Prostate gland (tissue), 2 donors: ENCODE measurements at regions not wholly inside any gene's neighbourhood (a gene's known extent, or its start where the extent isn't known, plus 50 kb on each side); places are given as distances from the start of the nearest gene placed in this dataset.
"Not testable (repeated sequence)": the region's sequence is repeated elsewhere in the genome, so short reads cannot be mapped to it uniquely, and the experiment has no call there.

ENCODE experiments used
- DNase-seq: peaks from one replicate; pipeline ENCODE4 v3.0.0-alpha.2; 2019; ENCODE audit warnings: low spot score
- H3K27ac ChIP-seq, 2 donors: fragments of 200-600 bp; sonication (generic); 2 replicates each; pipeline ENCODE4 v1.5.1; 2017 to 2019
- H3K27me3 ChIP-seq: fragments of 200-600 bp; sonication (generic); replicated peaks from 2 replicates; pipeline ENCODE4 v1.5.1; 2019; ENCODE audit not compliant: insufficient read depth
- H3K36me3 ChIP-seq, 2 donors: fragments of 200-600 bp; sonication (generic); 1 replicate in 1 of 2; 2 replicates in 1 of 2; pipeline versions ENCODE4 v1.5.1 to v1.8.1; 2017 to 2019
- H3K4me1 ChIP-seq: fragments of 200-600 bp; sonication (generic); replicated peaks from 2 replicates; pipeline ENCODE4 v1.5.1; 2019
- H3K4me3 ChIP-seq, 2 donors: fragments of 200-600 bp; sonication (generic); 2 replicates each; pipeline ENCODE4 v1.5.1; 2017 to 2019
- H3K9me3 ChIP-seq: fragments of 200-600 bp; sonication (generic); 2 replicates; pipeline ENCODE4 v1.5.1; 2017
- POLR2A ChIP-seq: fragments of 450-650 bp; IDR thresholded peaks from one replicate; pipeline ENCODE4 v1.6.1; 2016; ENCODE audit warnings: antibody characterized with exemption, mild to moderate bottlenecking
- POLR2AphosphoS5 ChIP-seq: sonication (generic); formaldehyde crosslinking; IDR thresholded peaks from one replicate; pipeline ENCODE4 v1.6.1; 2017; ENCODE audit warnings: antibody characterized with exemption
- WGBS: methylation state at CpG from one replicate; pipeline ENCODE4 v1.1.5; 2018; 5-methylcytosine and 5-hydroxymethylcytosine counted together
- intact Hi-C: fragments of 100-400 bp; cut with DNase I; formaldehyde crosslinking; loops from one replicate; pipeline ENCODE4 v1.14.2; 2022
- TF ChIP-seq, protein P1 (sequence below), 4 experiments: fragments of 200-600 bp in 2 of 4; fragments of 450-650 bp in 2 of 4; sonication (generic) in 2 of 4; IDR thresholded peaks; 1 replicate in 3 of 4; 2 replicates in 1 of 4; pipeline ENCODE4 v1.5.1; 2016 to 2019; ENCODE audit warnings: antibody characterized with exemption in 4 of 4, mild to moderate bottlenecking in 2 of 4, moderate library complexity in 2 of 4

DNA sequence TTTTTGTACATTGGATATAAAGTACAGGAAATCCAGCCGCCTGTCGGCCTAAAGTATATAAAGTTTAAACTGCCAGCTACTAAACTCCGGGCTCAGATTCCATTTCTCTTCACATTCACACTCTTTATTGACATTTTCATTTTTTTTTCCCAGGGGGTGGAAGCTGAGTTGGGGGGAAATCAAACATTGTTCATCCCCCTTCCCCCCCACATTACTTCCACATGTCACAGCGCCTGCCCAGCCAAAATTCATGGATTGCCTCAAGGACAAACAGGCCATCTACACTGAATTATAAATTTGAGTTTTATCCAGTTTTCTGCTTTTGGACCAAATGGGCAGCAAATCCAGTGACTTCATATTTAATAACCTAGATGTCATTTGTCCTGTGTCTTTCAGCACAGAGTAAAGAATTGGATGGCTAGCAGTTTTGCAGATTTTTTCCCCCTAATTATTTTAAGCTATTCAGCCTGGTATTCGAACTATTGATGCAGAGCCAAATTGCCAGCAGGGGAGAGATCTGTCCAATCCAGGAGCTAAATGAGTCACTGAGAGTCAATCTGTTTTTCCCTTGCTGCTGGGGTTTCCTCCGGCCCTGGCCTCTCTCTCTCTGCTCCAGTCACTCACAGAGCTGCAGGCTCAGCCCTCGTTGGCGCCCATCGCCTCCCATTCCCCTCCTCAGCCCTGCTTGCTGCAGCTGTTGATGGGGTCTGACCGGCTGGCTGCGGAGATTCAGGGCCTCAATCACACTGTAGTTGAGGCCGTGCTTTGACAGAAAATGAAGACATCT, 98.0 kb downstream of the LMO4 start:
- no peaks in the 10 kb centered on the region for H3K4me1 ChIP-seq
- H3K4me3 ChIP-seq: no peak overlapping the region
- no peaks in the 10 kb centered on the region for H3K27me3 ChIP-seq
- intact Hi-C loops: no loop called here
- 82% methylated on average over 12 of the region's 12 CpGs for whole genome bisulfite sequencing
- no peaks in the 10 kb centered on the region for H3K36me3 ChIP-seq
- TF ChIP-seq, protein P1, sequence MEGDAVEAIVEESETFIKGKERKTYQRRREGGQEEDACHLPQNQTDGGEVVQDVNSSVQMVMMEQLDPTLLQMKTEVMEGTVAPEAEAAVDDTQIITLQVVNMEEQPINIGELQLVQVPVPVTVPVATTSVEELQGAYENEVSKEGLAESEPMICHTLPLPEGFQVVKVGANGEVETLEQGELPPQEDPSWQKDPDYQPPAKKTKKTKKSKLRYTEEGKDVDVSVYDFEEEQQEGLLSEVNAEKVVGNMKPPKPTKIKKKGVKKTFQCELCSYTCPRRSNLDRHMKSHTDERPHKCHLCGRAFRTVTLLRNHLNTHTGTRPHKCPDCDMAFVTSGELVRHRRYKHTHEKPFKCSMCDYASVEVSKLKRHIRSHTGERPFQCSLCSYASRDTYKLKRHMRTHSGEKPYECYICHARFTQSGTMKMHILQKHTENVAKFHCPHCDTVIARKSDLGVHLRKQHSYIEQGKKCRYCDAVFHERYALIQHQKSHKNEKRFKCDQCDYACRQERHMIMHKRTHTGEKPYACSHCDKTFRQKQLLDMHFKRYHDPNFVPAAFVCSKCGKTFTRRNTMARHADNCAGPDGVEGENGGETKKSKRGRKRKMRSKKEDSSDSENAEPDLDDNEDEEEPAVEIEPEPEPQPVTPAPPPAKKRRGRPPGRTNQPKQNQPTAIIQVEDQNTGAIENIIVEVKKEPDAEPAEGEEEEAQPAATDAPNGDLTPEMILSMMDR (IDR thresholded peaks at IDR 0.05): no peak
- TF ChIP-seq POLR2A (no peak), POLR2AphosphoS5 (no peak)
- no peaks in the 10 kb centered on the region for H3K9me3 ChIP-seq
- DNase-seq: no peak
- no peak overlapping the region for H3K27ac ChIP-seq

DNA sequence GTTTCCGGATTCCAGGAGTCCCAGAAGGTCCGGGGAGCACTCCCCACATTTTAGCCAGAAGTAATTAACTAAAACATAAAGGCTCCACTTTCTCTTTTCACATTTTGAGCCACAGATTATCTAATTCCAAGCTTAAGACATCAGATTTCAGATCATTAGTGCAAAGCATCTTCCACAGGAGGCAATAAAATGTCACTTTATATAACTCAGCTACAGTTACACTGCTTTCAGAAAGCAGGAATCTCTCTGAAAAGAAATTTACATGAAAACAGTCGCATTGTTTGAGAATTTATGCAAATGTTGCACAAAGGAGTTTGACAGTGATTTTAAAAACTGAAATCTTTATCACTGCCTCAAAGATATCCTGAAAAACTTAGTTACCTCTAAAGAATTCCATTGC, 99.7 kb downstream of the LMO4 start:
- Histone ChIP-seq H3K36me3 (no peaks in the 10 kb centered on the region), H3K4me3 (no peak overlapping the region), H3K27ac (no peak overlapping the region), H3K27me3 (no peaks in the 10 kb centered on the region), H3K9me3 (no peaks in the 10 kb centered on the region), H3K4me1 (no peaks in the 10 kb centered on the region)
- intact Hi-C loops: no loop called here
- WGBS: 82% methylated on average over 3 of the region's 3 CpGs
- TF ChIP-seq POLR2A (no peak), POLR2AphosphoS5 (no peak)
- TF ChIP-seq, protein P1 (IDR thresholded peaks at IDR 0.05): no peak
- DNase-seq: no peak

DNA sequence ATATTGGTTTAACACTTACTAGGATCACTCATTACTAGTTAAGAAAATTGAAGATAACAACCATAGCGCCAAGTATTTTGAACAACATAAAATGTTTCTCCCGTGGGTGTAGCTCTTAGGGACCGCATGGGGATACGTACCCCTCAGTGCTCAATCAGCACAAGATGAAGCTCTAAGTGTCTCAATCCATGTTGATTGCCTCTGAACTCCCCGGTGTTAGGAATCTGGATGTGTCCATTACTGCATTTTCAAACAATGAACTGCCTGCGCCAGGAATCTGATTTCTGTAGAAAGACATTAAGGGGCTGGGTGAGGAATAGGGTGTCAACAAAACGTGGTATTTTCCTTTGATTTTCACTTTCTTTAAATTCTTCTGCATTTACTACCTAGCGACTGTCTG, 100.2 kb downstream of the LMO4 start:
- H3K27me3 ChIP-seq: no peaks in the 10 kb centered on the region
- no peaks in the 10 kb centered on the region for H3K4me1 ChIP-seq
- TF ChIP-seq, protein P1 (IDR thresholded peaks at IDR 0.05): no peak
- TF ChIP-seq POLR2AphosphoS5: no peak
- intact Hi-C loops: no loop called here
- H3K27ac ChIP-seq: no peak overlapping the region
- H3K4me3 ChIP-seq: no peak overlapping the region
- no peaks in the 10 kb centered on the region for H3K9me3 ChIP-seq
- H3K36me3 ChIP-seq: no peaks in the 10 kb centered on the region
- 86% methylated on average over 8 of the region's 8 CpGs for WGBS
- DNase-seq: no peak

DNA sequence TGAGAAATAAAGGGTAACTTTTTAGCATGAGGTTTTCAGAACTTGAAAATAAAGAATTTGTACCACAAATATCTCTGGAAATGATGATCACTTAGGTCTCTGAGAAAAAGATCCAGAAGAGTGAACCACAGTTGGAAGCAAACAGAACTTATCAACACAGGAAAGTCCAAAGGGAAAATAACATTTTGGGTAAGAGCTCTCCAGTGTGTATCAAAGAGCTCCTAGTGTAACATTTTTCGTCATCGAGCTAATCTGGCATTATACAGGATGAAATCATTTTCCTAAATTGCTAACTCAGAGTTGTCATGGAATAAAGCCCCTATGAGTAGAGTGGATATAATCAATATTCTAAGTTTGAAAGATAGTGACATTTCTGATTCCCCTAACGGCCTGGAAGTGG, 104.0 kb downstream of the LMO4 start:
- no peak for DNase-seq
- intact Hi-C loops: no loop called here
- TF ChIP-seq, protein P1 (IDR thresholded peaks at IDR 0.05): no peak
- no peak for TF ChIP-seq POLR2AphosphoS5
- TF ChIP-seq POLR2A: no peak
- H3K27me3 ChIP-seq: no peaks in the 10 kb centered on the region
- H3K36me3 ChIP-seq: no peaks in the 10 kb centered on the region
- WGBS: 80% methylated on average over 3 of the region's 3 CpGs
- H3K4me3 ChIP-seq: no peak overlapping the region
- H3K9me3 ChIP-seq: no peaks in the 10 kb centered on the region
- no peak overlapping the region for H3K27ac ChIP-seq
- H3K4me1 ChIP-seq: no peaks in the 10 kb centered on the region

DNA sequence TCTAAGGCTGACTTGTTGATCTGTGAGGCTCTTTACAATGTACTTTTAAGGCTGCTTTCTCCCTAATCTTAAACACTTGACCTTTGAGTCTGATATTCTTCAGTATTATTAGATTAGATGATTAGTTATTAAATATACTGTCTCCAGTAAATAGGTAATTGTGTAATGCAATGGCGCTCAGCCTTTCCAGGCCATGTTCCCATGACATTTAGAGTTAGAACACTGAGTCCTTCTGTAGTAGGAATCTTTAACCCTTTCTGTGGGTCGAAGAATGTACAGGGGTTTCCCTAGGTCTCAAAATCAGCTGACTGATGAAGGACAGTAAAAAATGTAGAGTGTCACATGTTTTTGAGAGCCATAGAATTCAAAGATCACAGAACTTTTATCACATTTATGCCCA, 104.4 kb downstream of the LMO4 start:
- H3K4me1 ChIP-seq, intact Hi-C loops, H3K9me3 ChIP-seq, DNase-seq, H3K27me3 ChIP-seq, H3K4me3 ChIP-seq, H3K36me3 ChIP-seq, H3K27ac ChIP-seq: not testable (repeated sequence)
- WGBS: 72% methylated on average over 2 of the region's 2 CpGs
